Motor neuron (in vitro differentiated cells): ENCODE measurements at regions not wholly inside any gene's neighbourhood (a gene's known extent, or its start where the extent isn't known, plus 50 kb on each side); places are given as distances from the start of the nearest gene placed in this dataset.

Experiments used
- ATAC-seq, 8 experiments: fragments of 200-7000 bp; cut with Tn5 transposase; replicated peaks in 6 of 8; 2 replicates each; pipeline ENCODE4 v1.8.0; 2021; ENCODE audit warnings: mild to moderate bottlenecking in 8 of 8, moderate library complexity in 8 of 8
- H3K27ac ChIP-seq, 2 donors: fragments of 250-450 bp; sonication (Bioruptor Pico); 2 replicates each; pipeline ENCODE4 v1.9.0; 2021; ENCODE audit warnings: antibody characterized with exemption in 2 of 2, mild to moderate bottlenecking in 2 of 2, moderate library complexity in 1 of 2
- H3K4me1 ChIP-seq, 2 donors: fragments of 250-450 bp; sonication (Bioruptor Pico); replicated peaks in 1 of 2; 2 replicates each; pipeline ENCODE4 v1.6.1; 2021; ENCODE audit warnings: antibody characterized with exemption in 2 of 2, mild to moderate bottlenecking in 2 of 2, moderate library complexity in 1 of 2
- H3K4me3 ChIP-seq, 5 donors: fragments of 250-450 bp; sonication (Bioruptor Pico); 2 replicates each; pipeline ENCODE4 v1.9.0; 2021; ENCODE audit warnings: antibody characterized with exemption in 5 of 5, mild to moderate bottlenecking in 5 of 5, moderate library complexity in 4 of 5
- WGBS, 10 experiments: fragments of 450-650 bp; shearing (Covaris generic); methylation state at CpG; one replicate each; pipeline ENCODE4 v1.0.0; 2022; 5-methylcytosine and 5-hydroxymethylcytosine counted together
- in situ Hi-C, 9 experiments: fragments of 400-800 bp; cut with MboI; loops; one replicate each; pipeline ENCODE4 v1.15.0; 2021; ENCODE audit warnings: low sequenced_read_pairs in 9 of 9, low pct_unique_long_range_greater_than_20kb in 2 of 9; ENCODE audit not compliant: unreplicated experiment in 9 of 9

DNA sequence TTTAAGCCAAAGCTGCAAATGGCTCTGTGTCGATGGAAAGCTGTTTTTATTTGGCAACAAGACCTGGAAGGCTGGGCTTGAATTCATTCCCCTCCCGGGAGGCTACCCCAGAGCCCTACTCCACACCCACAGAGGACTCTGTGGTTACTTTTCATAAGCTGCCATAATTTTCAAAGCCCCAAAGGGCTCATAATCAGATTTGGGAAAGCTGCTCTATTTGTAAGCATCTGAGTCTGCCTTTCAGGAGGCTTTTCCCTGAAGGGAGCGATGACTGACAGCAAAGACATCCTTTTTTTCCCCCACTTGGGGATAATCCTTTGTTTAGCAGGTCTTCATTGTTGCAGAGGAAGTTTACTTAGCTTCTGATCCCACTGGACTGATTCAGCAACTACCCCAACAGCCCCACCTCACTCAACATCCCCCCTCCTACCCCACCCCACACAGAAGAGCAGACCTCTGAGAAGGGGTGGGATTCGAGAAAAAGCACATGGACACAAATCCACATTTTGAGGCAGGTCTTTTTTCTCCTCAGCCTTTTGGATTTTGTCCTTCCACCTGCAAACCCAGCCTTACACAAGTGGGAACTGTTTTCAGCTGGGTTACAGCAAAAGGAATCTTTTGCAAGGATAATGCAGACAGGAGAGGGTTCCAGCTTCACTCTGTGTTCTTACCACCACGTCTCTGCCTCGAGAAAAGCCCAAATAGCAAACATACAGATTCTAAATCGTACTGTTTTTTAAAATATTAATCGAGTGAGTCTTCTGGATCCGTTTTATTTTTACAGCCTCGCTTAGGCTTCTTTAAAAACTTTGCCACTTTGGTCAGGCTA lies 244.4 kb upstream of the TUT7 start:
- in situ Hi-C loops = no loop called here
- H3K27ac ChIP-seq = no peak overlapping the region
- no peak overlapping the region for H3K4me3 ChIP-seq
- 14 to 71% (median 40%) methylated on average over 1 to 10 of the region's 10 CpGs for WGBS, 10 experiments
- H3K4me1 ChIP-seq = peaks cover 11 to 14% of the 10 kb centered on the region in 2 donors
- peak in 3 of 8 experiments; percentile 54 to 62 (median 60) for ATAC-seq

DNA sequence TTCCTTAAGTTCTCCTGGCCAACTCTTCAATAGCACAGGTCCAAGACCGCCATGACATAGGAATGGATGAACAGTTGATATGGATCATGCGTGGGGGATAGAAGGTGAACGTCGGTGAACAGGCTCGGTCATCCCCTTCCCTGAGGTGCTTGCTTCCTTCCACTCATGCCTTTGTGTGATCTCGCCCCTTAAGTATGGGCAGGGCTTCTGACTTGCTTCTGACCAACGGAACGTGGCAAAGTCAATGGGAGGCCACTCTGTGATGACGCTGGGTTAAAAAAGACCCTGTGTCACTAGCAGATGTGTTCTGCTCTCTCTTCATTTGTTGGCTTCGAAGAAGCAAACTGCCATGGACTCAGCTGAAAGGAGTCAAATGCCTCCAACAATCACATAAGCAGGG lies 240.5 kb upstream of the TUT7 start:
- Histone ChIP-seq H3K27ac (no peak overlapping the region), H3K4me3 (no peak overlapping the region), H3K4me1 (peaks cover 14 to 18% of the 10 kb centered on the region in 2 donors)
- WGBS, 10 experiments = 62 to 100% (median 92%) methylated on average over 2 to 7 of the region's 10 CpGs; no CpG with 5 or more reads in 1 of the 10 experiments
- in situ Hi-C loops = no loop called here
- no peak for ATAC-seq

DNA sequence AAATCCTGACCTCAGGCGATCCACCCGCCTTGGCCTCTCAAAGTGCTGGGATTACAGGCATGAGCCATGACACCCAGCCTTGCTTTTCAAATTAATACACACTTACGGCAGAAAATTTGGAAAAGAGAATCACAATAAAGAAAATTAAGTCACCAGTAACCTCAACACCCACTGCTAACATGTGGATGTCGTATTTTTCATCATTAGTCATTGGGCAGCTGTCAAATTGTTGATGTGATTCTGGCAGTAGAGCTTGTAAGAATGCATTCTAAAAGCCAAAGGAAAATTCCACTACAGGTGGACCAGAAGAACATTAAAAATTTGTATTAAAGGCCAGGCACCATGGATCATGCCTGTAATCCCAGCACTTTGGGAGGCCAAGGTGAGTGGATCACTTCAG lies 237.3 kb upstream of the TUT7 start:
- no peak overlapping the region for H3K27ac ChIP-seq
- H3K4me1 ChIP-seq = peaks cover 0 to 17% of the 10 kb centered on the region in 2 donors
- 25 to 93% (median 82%) methylated on average over 1 to 4 of the region's 4 CpGs; no CpG with 5 or more reads in 1 of the 10 experiments for WGBS, 10 experiments
- in situ Hi-C loops = no loop called here
- ATAC-seq = no peak
- no peak overlapping the region for H3K4me3 ChIP-seq

DNA sequence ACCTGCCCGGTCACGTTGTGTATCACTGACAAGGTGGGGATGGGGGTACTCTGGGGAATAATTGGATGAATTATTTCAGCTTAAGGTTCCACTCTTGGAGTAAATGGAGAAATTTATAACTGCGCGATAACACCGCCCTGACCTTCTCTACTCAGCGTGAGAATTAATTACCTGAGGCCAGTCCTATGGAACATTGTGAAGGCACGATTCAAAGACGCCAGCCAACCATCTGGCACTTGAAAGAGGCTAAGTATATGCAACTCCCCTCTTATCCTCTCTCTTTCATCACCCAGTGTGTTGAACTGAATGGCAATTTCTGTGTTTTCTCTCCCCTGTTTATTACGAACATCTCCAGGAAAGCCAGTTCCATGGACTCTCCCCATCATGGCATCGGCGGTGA lies 235.5 kb upstream of the TUT7 start:
- in situ Hi-C loops = no loop called here
- H3K4me3 ChIP-seq = no peak overlapping the region
- ATAC-seq = peak in 3 of 8 experiments; percentile 49 to 71 (median 61)
- WGBS, 10 experiments = 33 to 98% (median 86%) methylated on average over 2 to 9 of the region's 11 CpGs; no CpG with 5 or more reads in 1 of the 10 experiments
- peak overlapping the region in 1 of 2 donors; percentile 71 for H3K27ac ChIP-seq
- H3K4me1 ChIP-seq = peaks cover 0 to 17% of the 10 kb centered on the region in 2 donors

DNA sequence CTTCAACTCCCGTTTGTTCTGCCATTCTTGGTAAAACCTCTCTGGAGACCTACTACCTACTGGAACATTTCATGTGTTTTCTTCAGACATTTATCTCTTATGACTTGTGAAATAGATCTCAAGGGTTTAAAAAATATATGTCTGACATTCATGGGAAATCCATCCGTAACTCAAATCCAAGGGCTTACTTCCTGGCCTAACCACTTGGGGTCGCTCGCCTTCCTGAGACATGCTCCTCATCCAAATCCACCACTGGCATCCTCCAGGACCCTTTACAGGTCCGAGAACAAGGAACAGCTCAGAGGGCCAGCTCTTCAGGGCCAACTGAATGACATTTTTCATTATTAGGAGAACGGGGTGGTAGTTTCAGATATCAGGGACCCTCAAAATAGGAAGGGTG lies 235.1 kb upstream of the TUT7 start:
- H3K4me1 ChIP-seq = peaks cover 0 to 17% of the 10 kb centered on the region in 2 donors
- in situ Hi-C loops = no loop called here
- no peak overlapping the region for H3K27ac ChIP-seq
- no peak for ATAC-seq
- WGBS, 10 experiments = 52 to 100% (median 91%) methylated on average over 1 to 6 of the region's 6 CpGs
- H3K4me3 ChIP-seq = no peak overlapping the region

DNA sequence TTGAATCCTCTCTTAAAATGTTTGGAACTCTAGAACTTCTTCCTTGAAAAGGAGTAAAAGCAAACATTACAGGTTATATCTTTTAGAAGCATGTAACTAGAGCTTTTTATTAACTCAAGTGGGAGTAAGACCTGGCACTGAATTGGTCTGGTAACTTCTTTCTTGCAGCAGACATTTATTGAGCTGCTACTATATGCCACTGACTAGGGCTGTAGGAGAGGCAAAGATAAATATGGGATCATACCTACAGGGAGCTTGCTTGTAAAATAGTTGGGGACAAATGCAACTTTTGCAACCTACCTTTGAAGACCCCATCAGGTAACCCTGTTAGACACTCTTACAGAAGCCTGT lies 231.9 kb upstream of the TUT7 start:
- in situ Hi-C loops = no loop called here
- peaks cover 0 to 24% of the 10 kb centered on the region in 2 donors for H3K4me1 ChIP-seq
- no peak overlapping the region for H3K4me3 ChIP-seq
- no peak overlapping the region for H3K27ac ChIP-seq
- ATAC-seq = no peak

DNA sequence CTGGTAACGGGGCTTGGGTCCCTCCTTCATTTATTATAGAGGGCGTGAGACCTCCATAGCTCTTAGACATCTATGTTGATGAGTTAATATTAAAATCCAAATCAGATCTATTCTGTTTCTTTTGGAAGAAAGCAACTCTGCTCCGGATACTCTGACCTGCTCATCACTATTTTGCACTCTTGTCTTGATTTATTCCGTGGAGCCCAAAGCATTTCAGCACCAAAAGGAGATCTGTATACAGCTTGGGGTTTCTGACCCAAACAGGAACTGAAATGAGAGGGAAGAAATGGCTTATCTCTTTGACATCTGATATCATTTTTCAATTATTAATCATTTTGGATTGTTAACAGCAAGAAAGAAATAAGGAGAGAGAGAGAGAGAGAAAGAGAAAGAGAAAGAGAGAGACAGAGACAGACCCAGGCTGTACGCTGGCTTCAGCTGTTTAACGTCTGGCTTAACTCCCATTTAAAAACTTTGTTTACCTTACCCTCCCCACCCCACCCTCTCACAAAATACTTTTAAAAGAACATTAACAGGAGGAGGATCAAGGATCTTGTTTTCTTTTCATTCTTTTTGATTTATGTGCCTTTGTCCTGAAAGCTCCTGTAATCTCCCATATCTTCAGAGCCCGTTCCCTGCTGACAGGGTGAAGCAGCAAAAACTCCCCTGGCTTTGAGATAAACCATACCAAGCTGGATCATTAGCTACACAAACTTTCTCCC lies 231.4 kb upstream of the TUT7 start:
- no peak overlapping the region for H3K4me3 ChIP-seq
- 17 to 70% (median 54%) methylated on average over 1 to 6 of the region's 7 CpGs; no CpG with 5 or more reads in 2 of the 10 experiments for WGBS, 10 experiments
- no peak overlapping the region for H3K27ac ChIP-seq
- peak in 3 of 8 experiments; percentile 36 to 63 (median 53) for ATAC-seq
- H3K4me1 ChIP-seq = peaks cover 0 to 24% of the 10 kb centered on the region in 2 donors
- in situ Hi-C loops = no loop called here

DNA sequence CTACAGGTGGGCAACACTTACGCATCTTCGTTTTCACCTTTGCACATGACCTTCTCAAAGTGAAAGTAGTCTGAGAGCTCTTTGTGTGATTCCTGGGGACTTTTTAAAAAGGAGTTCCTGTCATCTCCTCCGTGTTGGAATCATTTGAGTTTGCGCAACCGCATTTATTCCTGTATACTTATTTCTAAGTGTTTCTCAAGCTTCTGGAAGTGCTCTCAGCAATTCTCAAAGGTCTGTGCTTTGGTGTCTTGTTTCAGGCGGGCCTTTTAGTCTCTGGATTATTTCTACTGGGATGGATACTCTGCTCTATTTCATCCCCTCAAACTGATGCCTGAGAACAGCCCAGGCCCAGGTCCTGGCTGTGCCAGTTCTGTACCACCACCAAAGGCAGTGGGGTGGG lies 226.5 kb upstream of the TUT7 start:
- no peak overlapping the region for H3K27ac ChIP-seq
- ATAC-seq = no peak
- WGBS, 10 experiments = 28 to 100% (median 86%) methylated on average over 1 to 6 of the region's 6 CpGs
- H3K4me1 ChIP-seq = peaks cover 17 to 19% of the 10 kb centered on the region in 2 donors
- no peak overlapping the region for H3K4me3 ChIP-seq
- in situ Hi-C loops = no loop called here

DNA sequence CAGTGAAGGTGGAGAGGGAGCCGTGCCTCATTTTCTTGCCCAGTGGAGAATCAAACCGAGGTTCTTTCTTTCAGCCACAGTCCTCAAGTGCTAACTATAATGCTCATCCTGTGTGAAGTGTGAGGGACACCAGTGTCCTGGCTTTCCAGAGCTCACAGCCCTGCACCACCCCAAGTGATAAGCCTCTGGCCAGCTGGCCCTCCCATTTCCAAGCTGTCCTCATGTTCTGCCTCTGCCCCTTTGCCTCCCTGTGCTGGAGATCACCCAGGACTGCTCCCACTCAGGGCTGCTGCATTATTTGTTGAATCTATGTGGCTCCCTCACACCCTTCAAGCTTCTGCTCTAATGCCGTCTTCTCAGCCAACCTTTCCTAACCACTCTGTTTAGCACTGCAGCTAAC lies 224.5 kb upstream of the TUT7 start:
- Histone ChIP-seq H3K4me1 (peaks cover 17 to 19% of the 10 kb centered on the region in 2 donors), H3K27ac (no peak overlapping the region), H3K4me3 (no peak overlapping the region)
- ATAC-seq = no peak
- in situ Hi-C loops = no loop called here
- 93 to 100% (median 100%) methylated on average over 1 to 3 of the region's 3 CpGs; no CpG with 5 or more reads in 7 of the 10 experiments for WGBS, 10 experiments

DNA sequence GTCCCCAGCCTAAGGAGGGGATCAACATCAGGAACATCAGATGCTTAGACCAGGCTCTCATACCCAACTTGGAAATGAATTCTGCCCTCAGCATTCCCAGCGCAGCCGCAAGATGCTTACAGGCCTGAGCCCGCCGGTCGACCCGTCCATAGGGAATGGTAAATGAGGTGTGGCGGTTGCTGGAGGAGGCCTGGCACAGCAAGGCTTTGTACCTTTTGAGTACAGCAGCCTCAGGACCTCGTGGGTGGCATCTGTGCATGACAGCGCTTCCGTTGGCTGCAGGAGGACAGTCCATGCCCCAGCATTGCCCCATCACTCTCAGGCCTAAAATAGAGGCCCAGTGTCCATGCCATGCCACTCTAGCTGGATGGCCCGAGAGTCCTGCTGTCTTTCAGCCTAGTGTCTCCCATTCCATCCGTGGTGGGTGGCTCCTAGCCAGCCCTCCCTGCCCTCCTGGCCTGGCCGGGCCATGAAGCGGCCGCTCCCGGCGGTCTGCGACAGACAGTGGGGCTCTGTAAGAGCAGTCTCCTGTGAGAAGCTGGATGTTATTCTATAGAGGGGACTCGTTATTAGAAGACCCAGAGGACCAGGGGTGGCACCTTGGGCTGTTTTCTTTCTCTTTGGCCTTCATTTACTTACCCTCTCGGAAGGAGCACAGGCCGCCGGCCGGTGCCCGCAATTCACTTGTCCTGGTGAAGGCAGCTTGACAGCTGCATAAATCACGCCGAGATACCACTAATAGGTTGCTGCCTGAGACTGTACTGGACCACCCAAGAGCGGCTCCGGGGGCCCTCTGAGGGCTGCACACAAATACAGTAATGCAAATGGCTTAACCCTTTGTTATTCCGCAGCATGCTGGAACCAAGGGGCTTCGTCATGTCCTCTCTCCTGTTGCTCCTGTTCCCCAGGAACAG lies 223.5 kb upstream of the TUT7 start:
- no peak overlapping the region for H3K4me3 ChIP-seq
- peak in 5 of 8 experiments; percentile 58 to 94 (median 91) for ATAC-seq
- in situ Hi-C loops = no loop called here

DNA sequence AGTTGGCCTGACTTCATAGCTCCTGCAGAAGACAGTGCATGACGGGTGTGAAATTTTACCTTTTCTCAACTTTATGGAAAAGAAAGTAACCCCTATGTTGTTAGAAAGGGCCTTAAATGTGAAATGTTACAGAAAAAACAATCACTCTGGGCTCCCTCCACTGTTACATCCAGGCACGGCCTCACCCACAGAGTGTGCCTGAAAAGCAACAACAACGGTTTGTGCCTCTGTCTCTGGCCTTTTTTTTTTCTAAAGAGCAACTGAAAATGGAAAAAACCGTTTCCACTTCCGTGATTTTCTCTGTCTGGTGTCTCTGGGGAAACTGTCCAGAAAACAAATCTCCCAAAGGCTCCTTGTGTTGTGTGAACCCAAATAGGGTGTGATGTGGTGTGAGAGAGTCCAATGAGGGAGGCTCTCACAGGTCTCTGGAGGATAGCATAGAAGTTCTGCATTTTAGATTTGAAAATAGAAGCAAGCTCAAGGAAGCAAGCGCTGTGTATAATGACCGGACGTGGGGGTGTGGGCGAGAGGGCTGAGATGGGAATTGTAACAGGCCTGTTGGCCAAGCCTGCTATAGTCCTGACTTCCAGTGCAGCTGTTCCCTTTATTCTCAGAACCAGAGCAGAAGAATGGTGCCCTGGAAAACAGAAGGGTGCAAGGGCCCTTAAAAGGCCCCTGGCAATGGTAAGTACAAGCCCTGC lies 221.8 kb upstream of the TUT7 start:
- no peak for ATAC-seq
- peaks cover 11 to 19% of the 10 kb centered on the region in 2 donors for H3K4me1 ChIP-seq
- in situ Hi-C loops = no loop called here
- H3K27ac ChIP-seq = no peak overlapping the region
- WGBS, 10 experiments = 31 to 100% (median 93%) methylated on average over 1 to 5 of the region's 9 CpGs; no CpG with 5 or more reads in 3 of the 10 experiments
- no peak overlapping the region for H3K4me3 ChIP-seq

More for the DNA sequence above, 223.5 kb upstream of the TUT7 start:
- 9 to 100% (median 82%) methylated on average over 1 to 12 of the region's 30 CpGs; no CpG with 5 or more reads in 3 of the 10 experiments for WGBS, 10 experiments
- Histone ChIP-seq H3K4me1 (peaks cover 16 to 19% of the 10 kb centered on the region in 2 donors), H3K27ac (no peak overlapping the region)

DNA sequence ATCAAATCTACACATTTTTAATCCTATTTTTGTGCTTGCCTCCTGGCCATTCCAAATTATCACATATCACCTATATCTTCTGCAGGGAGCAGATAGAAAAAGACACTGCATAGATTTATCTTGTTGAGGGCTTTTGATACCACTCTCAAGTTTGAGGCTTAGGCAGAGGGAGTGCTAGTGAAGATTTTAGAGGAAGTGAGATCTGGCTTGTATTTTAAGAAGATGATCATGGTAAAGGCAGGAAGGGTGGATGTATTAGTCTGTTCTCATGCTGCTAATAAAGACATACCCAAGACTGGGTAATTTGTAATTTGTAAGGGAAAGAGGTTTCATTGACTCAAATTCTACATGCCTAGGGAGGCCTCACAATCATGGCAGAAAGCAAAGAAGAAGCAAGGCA lies 220.9 kb upstream of the TUT7 start:
- no peak overlapping the region for H3K27ac ChIP-seq
- ATAC-seq = no peak
- peaks cover 11 to 19% of the 10 kb centered on the region in 2 donors for H3K4me1 ChIP-seq
- no peak overlapping the region for H3K4me3 ChIP-seq
- in situ Hi-C loops = no loop called here
